A549 (cell line): ENCODE measurements at regions not wholly inside any gene's neighbourhood (a gene's known extent, or its start where the extent isn't known, plus 50 kb on each side); places are given as distances from the start of the nearest gene placed in this dataset.
"Not testable (repeated sequence)": the region's sequence is repeated elsewhere in the genome, so short reads cannot be mapped to it uniquely, and the experiment has no call there.

Experiments used
- ATAC-seq, 2 experiments: fragments of 200-7000 bp in 1 of 2; fragments of >200 bp in 1 of 2; cut with Nextera tagmentation in 1 of 2; cut with Tn5 transposase in 1 of 2; 3 replicates each; pipeline versions ENCODE4 v1.8.0 to v1.9.1; 2018 to 2020; ENCODE audit warnings: mild to moderate bottlenecking in 1 of 2, moderate library complexity in 1 of 2
- CTCF ChIA-PET: fragments of 300-600 bp; sonication (Branson Sonifier 250); formaldehyde crosslinking; extraction: SDS; loops from one replicate; lab custom pipeline; 2021; ENCODE audit warnings: antibody characterized with exemption, inconsistent platforms; lab: Yijun Ruan, JAX
- POLR2A ChIA-PET: fragments of 350-600 bp; formaldehyde crosslinking; extraction: SDS; loops from one replicate; lab custom pipeline; 2021; ENCODE audit warnings: antibody characterized with exemption, inconsistent platforms; lab: Yijun Ruan, JAX
- DNase-seq, 2 experiments: peaks; one replicate each; pipeline versions ENCODE4 v3.0.0 to v3.0.0-alpha.2; 2011 to 2016; ENCODE audit warnings: low read depth in 1 of 2, low spot score in 1 of 2
- FAIRE-seq: peaks from 2 replicates; lab custom pipeline; 2011; peaks lifted over from hg19 to GRCh38; lab: Jason Lieb, UNC
- H3K27ac ChIP-seq, 2 experiments: fragments of >200 bp; sonication (Bioruptor Twin); formaldehyde crosslinking; 3 replicates each; pipeline ENCODE4 v1.5.1; 2016 to 2017
- H3K4me1 ChIP-seq: fragments of >200 bp; sonication (Bioruptor Twin); formaldehyde crosslinking; 3 replicates; pipeline ENCODE4 v1.6.1; 2016
- H3K4me2 ChIP-seq: fragments of >200 bp; sonication (Bioruptor Twin); formaldehyde crosslinking; 3 replicates; pipeline ENCODE4 v1.6.1; 2016
- H3K4me3 ChIP-seq: fragments of >200 bp; sonication (Bioruptor Twin); formaldehyde crosslinking; 3 replicates; pipeline ENCODE4 v1.5.1; 2016
- H3K9me3 ChIP-seq: fragments of >200 bp; sonication (Bioruptor Twin); formaldehyde crosslinking; 3 replicates; pipeline ENCODE4 v1.6.1; 2016
- ZFP36 ChIP-seq: fragments of 450-650 bp; IDR thresholded peaks from 2 replicates; pipeline ENCODE4 v1.6.1; 2014; ENCODE audit warnings: borderline replicate concordance; ENCODE audit not compliant: partially characterized antibody
- whole genome bisulfite sequencing: methylation state at CpG from one replicate; pipeline ENCODE4 v1.1.6; 2017; ENCODE audit errors: missing lambda C conversion rate; 5-methylcytosine and 5-hydroxymethylcytosine counted together

DNA sequence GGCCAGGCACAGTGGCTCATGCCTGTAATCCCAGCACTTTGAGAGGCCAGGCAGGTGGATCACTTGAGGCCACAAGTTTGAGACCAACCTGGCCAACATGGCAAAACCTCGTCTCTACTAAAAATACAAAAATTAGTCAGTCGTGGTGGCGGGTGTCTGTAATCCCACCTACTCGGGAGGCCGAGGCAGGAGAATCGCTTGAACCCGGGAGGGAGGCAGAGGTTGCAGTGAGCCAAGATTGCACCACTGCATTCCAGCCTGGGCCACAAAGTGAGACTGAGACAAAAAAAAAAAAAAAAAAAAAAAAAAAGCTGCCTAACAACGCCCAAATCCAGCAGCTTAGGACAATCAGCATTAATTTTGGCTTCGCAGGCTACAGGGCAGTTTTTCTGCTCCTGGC, 167.1 kb downstream of the GOSR1 start:
- POLR2A ChIA-PET, H3K27ac ChIP-seq, H3K9me3 ChIP-seq, FAIRE-seq, ATAC-seq, H3K4me1 ChIP-seq, H3K4me2 ChIP-seq, DNase-seq, H3K4me3 ChIP-seq: not testable (repeated sequence)
- CTCF ChIA-PET: interaction anchor here (0.6 kb wide), 1 partner anchor 22 kb away, joined by 3 read pairs; no protein-coding TSS in a partner anchor
- WGBS: 93% methylated on average over 8 of the region's 9 CpGs

DNA sequence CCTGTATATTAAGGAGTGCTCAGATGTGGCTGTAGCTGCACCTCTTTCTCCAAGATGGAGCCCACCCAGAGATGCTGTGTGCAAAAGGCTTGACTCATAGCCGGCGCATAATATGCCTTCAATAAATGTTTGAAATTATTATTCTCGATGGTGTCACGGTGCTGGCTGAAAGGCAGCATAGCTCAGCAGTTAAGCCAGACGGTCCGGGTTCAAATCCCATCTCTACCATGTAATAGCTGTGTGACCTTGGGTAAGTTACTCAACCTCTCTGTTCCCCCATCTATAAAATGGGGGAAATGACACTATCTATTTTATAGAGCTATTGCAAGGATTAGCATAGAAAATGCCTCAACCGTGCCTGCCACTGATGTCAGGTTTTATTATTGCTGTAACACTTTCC, 164.2 kb downstream of the GOSR1 start:
- CTCF ChIA-PET, H3K4me3 ChIP-seq, H3K27ac ChIP-seq, POLR2A ChIA-PET, H3K4me1 ChIP-seq, H3K9me3 ChIP-seq, ATAC-seq, FAIRE-seq, H3K4me2 ChIP-seq, DNase-seq: not testable (repeated sequence)
- 82% methylated on average over 7 of the region's 7 CpGs for WGBS
- peak; percentile 22 for TF ChIP-seq ZFP36

GRCh38 chr17:30639391-30639790, 162.2 kb downstream of the GOSR1 start:
- FAIRE-seq, H3K4me1 ChIP-seq, H3K4me2 ChIP-seq, POLR2A ChIA-PET, H3K27ac ChIP-seq, ATAC-seq, H3K4me3 ChIP-seq, H3K9me3 ChIP-seq, CTCF ChIA-PET, DNase-seq: not testable (repeated sequence)
- 97% methylated on average over 4 of the region's 4 CpGs for whole genome bisulfite sequencing

- H3K9me3 ChIP-seq, H3K4me2 ChIP-seq, CTCF ChIA-PET, DNase-seq, FAIRE-seq, H3K27ac ChIP-seq, POLR2A ChIA-PET, ATAC-seq, H3K4me1 ChIP-seq, H3K4me3 ChIP-seq: not testable (repeated sequence)
- 72% methylated on average over 4 of the region's 4 CpGs for WGBS
These were observed 161.8 kb downstream of the GOSR1 start for GRCh38 chr17:30638968-30639367.

- ATAC-seq, POLR2A ChIA-PET, H3K27ac ChIP-seq, CTCF ChIA-PET, FAIRE-seq, DNase-seq, H3K4me3 ChIP-seq, H3K4me2 ChIP-seq, H3K9me3 ChIP-seq, H3K4me1 ChIP-seq: not testable (repeated sequence)
- WGBS: 93% methylated on average over 6 of the region's 6 CpGs
These were observed 154.4 kb downstream of the GOSR1 start for GRCh38 chr17:30631651-30632050.

DNA sequence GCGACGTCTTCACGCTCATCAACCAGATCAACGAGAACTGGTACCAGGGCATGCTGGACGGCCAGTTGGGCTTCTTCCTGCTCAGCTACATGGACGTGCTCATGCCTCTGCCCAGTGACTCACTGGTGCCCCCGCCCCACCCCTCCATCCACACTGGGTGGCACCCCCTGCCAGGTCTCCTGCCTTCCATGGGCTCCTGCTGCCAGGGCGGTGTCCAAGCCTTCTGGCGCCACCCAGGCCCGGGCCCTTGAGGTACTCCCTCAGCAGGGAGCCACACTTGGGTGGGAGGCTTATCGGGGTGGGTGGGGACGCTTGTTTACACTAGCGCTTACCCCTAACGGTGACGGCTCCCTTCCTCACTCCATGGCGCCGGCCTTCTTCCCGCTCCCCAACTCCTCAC, 148.2 kb downstream of the GOSR1 start:
- ATAC-seq: not testable (repeated sequence)

GRCh38 chr17:30624180-30624579, 147.0 kb downstream of the GOSR1 start:
- H3K4me2 ChIP-seq, DNase-seq, ATAC-seq, H3K4me3 ChIP-seq, H3K27ac ChIP-seq, H3K9me3 ChIP-seq, H3K4me1 ChIP-seq, POLR2A ChIA-PET, FAIRE-seq: not testable (repeated sequence)
- CTCF ChIA-PET: interaction anchor here (0.8 to 1.1 kb wide), 2 partner anchors 91 to 95 kb away, joined by 3 read pairs; no protein-coding TSS in a partner anchor
- 94% methylated on average over 16 of the region's 16 CpGs for WGBS

More for the DNA sequence above, 148.2 kb downstream of the GOSR1 start:
- H3K9me3 ChIP-seq, H3K4me3 ChIP-seq, FAIRE-seq, H3K4me2 ChIP-seq, DNase-seq, CTCF ChIA-PET, H3K4me1 ChIP-seq, H3K27ac ChIP-seq, POLR2A ChIA-PET: not testable (repeated sequence)
- 91% methylated on average over 10 of the region's 18 CpGs for WGBS

- 61% methylated on average over 3 of the region's 3 CpGs for WGBS
- POLR2A ChIA-PET, CTCF ChIA-PET, H3K27ac ChIP-seq, ATAC-seq, DNase-seq, FAIRE-seq, H3K4me2 ChIP-seq, H3K4me3 ChIP-seq, H3K4me1 ChIP-seq, H3K9me3 ChIP-seq: not testable (repeated sequence)
These were observed 132.5 kb downstream of the GOSR1 start for GRCh38 chr17:30609682-30610081.
